Endothelial cell of umbilical vein (primary cell): ENCODE measurements at regions not wholly inside any gene's neighbourhood (a gene's known extent, or its start where the extent isn't known, plus 50 kb on each side); places are given as distances from the start of the nearest gene placed in this dataset.

Experiments used
- BruUV-seq: library from RNA; stranded (reverse); fragments of 400-500 nt; replicated peaks from 2 replicates; lab custom pipeline; 2021; lab: Mats Ljungman, UMichigan
- CTCF ChIA-PET: fragments of 300-600, 350-600 bp; sonication (Branson Sonifier 250); formaldehyde crosslinking; loops from one replicate; lab custom pipeline; 2021; ENCODE audit warnings: antibody characterized with exemption, inconsistent platforms; lab: Charles Lee
- POLR2A ChIA-PET: fragments of 300-600, 350-600 bp; sonication (Branson Sonifier 250); formaldehyde crosslinking; loops from one replicate; lab custom pipeline; 2021; ENCODE audit warnings: antibody characterized with exemption, inconsistent platforms; lab: Charles Lee
- DNase-seq: peaks from one replicate; pipeline ENCODE4 v3.0.0-alpha.2; 2011; ENCODE audit warnings: low read depth, low spot score
- FAIRE-seq: peaks from 2 replicates; lab custom pipeline; 2011; peaks lifted over from hg19 to GRCh38; lab: Jason Lieb, UNC
- H2AFZ ChIP-seq: 2 replicates; pipeline ENCODE4 v1.6.0; 2012; ENCODE audit warnings: low read depth, low read length, control low read depth, inconsistent platforms
- H3K27ac ChIP-seq: 2 replicates; pipeline ENCODE4 v1.5.1; 2011; ENCODE audit warnings: low read depth, mild to moderate bottlenecking, control low read depth, low read length, moderate library complexity; ENCODE audit not compliant: insufficient read depth
- H3K27me3 ChIP-seq, 2 experiments: 2 replicates each; pipeline versions ENCODE4 v1.6.0 to v1.6.1; 2011; ENCODE audit warnings: low read length in 2 of 2, mixed read lengths in 1 of 2; ENCODE audit not compliant: control insufficient read depth in 2 of 2, insufficient read depth in 2 of 2
- H3K36me3 ChIP-seq, 2 experiments: 2 replicates in 1 of 2; 3 replicates in 1 of 2; pipeline ENCODE4 v1.5.1; 2011; ENCODE audit warnings: low read length in 2 of 2, mild to moderate bottlenecking in 1 of 2, moderate library complexity in 1 of 2; ENCODE audit not compliant: control insufficient read depth in 2 of 2, insufficient read depth in 2 of 2; ENCODE audit errors: extremely low read depth in 1 of 2
- H3K4me1 ChIP-seq: 3 replicates; pipeline ENCODE4 v1.5.1; 2011; ENCODE audit warnings: mild to moderate bottlenecking, low read length; ENCODE audit not compliant: control insufficient read depth, insufficient read depth; ENCODE audit errors: extremely low read depth
- H3K4me2 ChIP-seq: 2 replicates; pipeline ENCODE4 v1.6.1; 2011; ENCODE audit warnings: low read length, control low read depth, mixed read lengths; ENCODE audit not compliant: insufficient read depth
- H3K4me3 ChIP-seq, 3 experiments: fragments of 200-600 bp in 1 of 3; sonication (generic), shearing (Covaris generic) in 1 of 3; replicated peaks in 1 of 3; 2 replicates each; pipeline ENCODE4 v1.5.1; 2011 to 2016; ENCODE audit warnings: control low read depth in 3 of 3, low read length in 3 of 3, mild to moderate bottlenecking in 2 of 3, inconsistent platforms in 1 of 3, low read depth in 1 of 3, moderate library complexity in 1 of 3; ENCODE audit not compliant: insufficient read depth in 1 of 3
- H3K79me2 ChIP-seq: 2 replicates; pipeline ENCODE4 v1.6.0; 2012; ENCODE audit warnings: low read length, inconsistent platforms; ENCODE audit not compliant: control insufficient read depth, insufficient read depth
- H3K9ac ChIP-seq: replicated peaks from 2 replicates; pipeline ENCODE3; 2011; ENCODE audit warnings: low read length, control low read depth; ENCODE audit not compliant: insufficient read depth; ENCODE audit errors: extremely low read depth
- H3K9me1 ChIP-seq: replicated peaks from 3 replicates; pipeline ENCODE4 v1.6.0; 2011; ENCODE audit warnings: mild to moderate bottlenecking, low read length; ENCODE audit not compliant: control insufficient read depth, insufficient read depth; ENCODE audit errors: extremely low read depth
- H3K9me3 ChIP-seq: replicated peaks from 2 replicates; pipeline ENCODE4 v1.5.1; 2012; ENCODE audit warnings: low read length, inconsistent platforms; ENCODE audit not compliant: control insufficient read depth, insufficient read depth
- H4K20me1 ChIP-seq: replicated peaks from 2 replicates; pipeline ENCODE3; 2011; ENCODE audit warnings: mild to moderate bottlenecking, low read length; ENCODE audit not compliant: control insufficient read depth, insufficient read depth; ENCODE audit errors: extremely low read depth
- CTCF ChIP-seq, 2 donors: IDR thresholded peaks; 1 replicate in 1 of 2; 2 replicates in 1 of 2; pipeline ENCODE4 v1.5.1; 2011; ENCODE audit warnings: low read length in 2 of 2, mild to moderate bottlenecking in 2 of 2, moderate library complexity in 2 of 2, control low read depth in 1 of 2, inconsistent platforms in 1 of 2, low read depth in 1 of 2; ENCODE audit not compliant: insufficient read depth in 1 of 2; ENCODE audit errors: extremely low read depth in 1 of 2
- EZH2 ChIP-seq: IDR thresholded peaks from 2 replicates; pipeline ENCODE4 v1.6.1; 2012; ENCODE audit warnings: borderline replicate concordance, low read depth, mild to moderate bottlenecking, moderate library complexity, low read length, inconsistent platforms; ENCODE audit not compliant: severe bottlenecking
- FOS ChIP-seq: IDR thresholded peaks from 2 replicates; pipeline ENCODE4 v1.6.1; 2011; ENCODE audit warnings: mild to moderate bottlenecking, low read length, moderate library complexity, borderline replicate concordance; ENCODE audit not compliant: insufficient read depth
- GATA2 ChIP-seq: IDR thresholded peaks from 2 replicates; pipeline ENCODE4 v1.7.0; 2011; ENCODE audit warnings: low read depth, mild to moderate bottlenecking, moderate library complexity, mixed read lengths, low read length; ENCODE audit not compliant: insufficient read length, insufficient read depth
- JUN ChIP-seq: IDR thresholded peaks from 2 replicates; pipeline ENCODE4 v1.6.1; 2011; ENCODE audit warnings: borderline replicate concordance, low read depth; ENCODE audit not compliant: insufficient read length, insufficient read depth
- MAX ChIP-seq: IDR thresholded peaks from 2 replicates; pipeline ENCODE4 v1.6.1; 2011; ENCODE audit not compliant: insufficient read depth, insufficient read length
- dilution Hi-C: fragments of 300-500 bp; cut with MboI; formaldehyde crosslinking; loops from one replicate; pipeline ENCODE4 v1.15.0; 2019; ENCODE audit warnings: low sequenced_read_pairs; ENCODE audit not compliant: extremely low pct_ligation_motif_present
- intact Hi-C: fragments of 100-400 bp; cut with micrococcal nuclease; formaldehyde crosslinking; loops from one replicate; pipeline ENCODE4 v1.10.0; 2022

- Histone ChIP-seq H3K9me3 (no peaks in the 10 kb centered on the region), H3K9ac (no peak overlapping the region), H3K9me1 (no peaks in the 10 kb centered on the region), H3K36me3 (no peaks in the 10 kb centered on the region), H3K4me1 (peaks cover 4% of the 10 kb centered on the region), H3K4me2 (no peak overlapping the region), H3K4me3 (no peak overlapping the region), H2AFZ (no peak overlapping the region), H3K27ac (no peak overlapping the region), H4K20me1 (no peaks in the 10 kb centered on the region), H3K79me2 (no peaks in the 10 kb centered on the region), H3K27me3 (no peaks in the 10 kb centered on the region)
- intact Hi-C loops (no loop called here), dilution Hi-C loops (no loop called here)
- ChIA-PET CTCF (interaction anchor here (0.8 to 1.8 kb wide), 2 partner anchors 13 to 1179 kb away, joined by 3 to 5 read pairs; no protein-coding TSS in a partner anchor), POLR2A (no interaction called here)
- BruUV-seq = no TSS peak
- FAIRE-seq (no peak), DNase-seq (no peak)
- TF ChIP-seq FOS (no peak), JUN (no peak), MAX (no peak), EZH2 (no peak), CTCF (IDR thresholded peaks at IDR 0.05; ENCODE audit: extremely low read depth in 1 of 2, insufficient read depth in 1 of 2, low read depth in 1 of 2, low read length in 2 of 2) (no peak), GATA2 (no peak)
Measured at GRCh38 chr7:83851551-83851950, 202.6 kb upstream of the SEMA3E start.
